Cardiac muscle cell (in vitro differentiated cells and primary cell): ENCODE measurements at regions not wholly inside any gene's neighbourhood (a gene's known extent, or its start where the extent isn't known, plus 50 kb on each side); places are given as distances from the start of the nearest gene placed in this dataset.
"Not testable (repeated sequence)": the region's sequence is repeated elsewhere in the genome, so short reads cannot be mapped to it uniquely, and the experiment has no call there.

Source experiments
- DNase-seq, 2 donors: peaks; one replicate each; pipeline versions ENCODE4 v3.0.0 to v3.0.0-alpha.2; 2010 to 2017; ENCODE audit warnings: low read depth in 1 of 2, low spot score in 1 of 2
- H3K27ac ChIP-seq: fragments of 200-600 bp; sonication (generic); 2 replicates; pipeline ENCODE4 v1.5.1; 2016
- H3K27me3 ChIP-seq: fragments of 200-600 bp; sonication (generic); 2 replicates; pipeline ENCODE4 v1.6.0; 2016; ENCODE audit warnings: control low read depth
- H3K36me3 ChIP-seq: fragments of 200-600 bp; sonication (generic); 2 replicates; pipeline ENCODE4 v1.5.1; 2016; ENCODE audit warnings: control low read depth
- H3K4me1 ChIP-seq: fragments of 200-600 bp; sonication (generic); 2 replicates; pipeline ENCODE4 v1.8.1; 2017; ENCODE audit warnings: low read depth, mild to moderate bottlenecking, mixed run types
- H3K4me3 ChIP-seq: fragments of 200-600 bp; sonication (generic); 2 replicates; pipeline ENCODE4 v1.5.1; 2016; ENCODE audit warnings: mild to moderate bottlenecking
- H3K9me3 ChIP-seq: fragments of 200-600 bp; sonication (generic); 2 replicates; pipeline ENCODE4 v1.5.1; 2017; ENCODE audit warnings: low read depth, mild to moderate bottlenecking, control low read depth
- TF ChIP-seq, protein P1 (sequence below): IDR thresholded peaks from 2 replicates; pipeline ENCODE4 v1.5.1; 2012; ENCODE audit warnings: low read depth, mild to moderate bottlenecking, low read length

DNA sequence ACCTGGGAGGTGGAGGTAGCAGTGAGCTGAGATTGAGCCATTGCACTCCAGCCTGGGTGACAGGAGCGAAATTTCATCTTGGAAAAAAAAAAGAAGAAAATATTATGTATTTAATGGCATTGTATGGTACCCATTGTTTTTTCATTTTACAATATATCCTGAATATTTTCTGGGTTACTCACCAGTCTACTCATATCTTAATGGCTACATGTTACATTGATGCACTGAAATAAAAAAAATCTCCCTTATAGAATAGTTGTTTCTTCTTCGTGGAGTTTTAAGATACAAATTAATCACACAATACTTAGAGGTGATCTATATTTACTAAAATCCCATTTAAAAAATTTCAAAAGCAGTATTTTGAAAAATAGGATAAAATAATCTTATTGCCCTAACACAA, 66.3 kb upstream of the XPO1 start:
- Histone ChIP-seq H3K4me3 (no peak overlapping the region), H3K4me1 (no peaks in the 10 kb centered on the region), H3K27me3 (no peaks in the 10 kb centered on the region), H3K27ac (no peak overlapping the region), H3K36me3 (no peaks in the 10 kb centered on the region), H3K9me3 (no peaks in the 10 kb centered on the region)
- DNase-seq = no peak
- TF ChIP-seq, protein P1, sequence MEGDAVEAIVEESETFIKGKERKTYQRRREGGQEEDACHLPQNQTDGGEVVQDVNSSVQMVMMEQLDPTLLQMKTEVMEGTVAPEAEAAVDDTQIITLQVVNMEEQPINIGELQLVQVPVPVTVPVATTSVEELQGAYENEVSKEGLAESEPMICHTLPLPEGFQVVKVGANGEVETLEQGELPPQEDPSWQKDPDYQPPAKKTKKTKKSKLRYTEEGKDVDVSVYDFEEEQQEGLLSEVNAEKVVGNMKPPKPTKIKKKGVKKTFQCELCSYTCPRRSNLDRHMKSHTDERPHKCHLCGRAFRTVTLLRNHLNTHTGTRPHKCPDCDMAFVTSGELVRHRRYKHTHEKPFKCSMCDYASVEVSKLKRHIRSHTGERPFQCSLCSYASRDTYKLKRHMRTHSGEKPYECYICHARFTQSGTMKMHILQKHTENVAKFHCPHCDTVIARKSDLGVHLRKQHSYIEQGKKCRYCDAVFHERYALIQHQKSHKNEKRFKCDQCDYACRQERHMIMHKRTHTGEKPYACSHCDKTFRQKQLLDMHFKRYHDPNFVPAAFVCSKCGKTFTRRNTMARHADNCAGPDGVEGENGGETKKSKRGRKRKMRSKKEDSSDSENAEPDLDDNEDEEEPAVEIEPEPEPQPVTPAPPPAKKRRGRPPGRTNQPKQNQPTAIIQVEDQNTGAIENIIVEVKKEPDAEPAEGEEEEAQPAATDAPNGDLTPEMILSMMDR = no peak

DNA sequence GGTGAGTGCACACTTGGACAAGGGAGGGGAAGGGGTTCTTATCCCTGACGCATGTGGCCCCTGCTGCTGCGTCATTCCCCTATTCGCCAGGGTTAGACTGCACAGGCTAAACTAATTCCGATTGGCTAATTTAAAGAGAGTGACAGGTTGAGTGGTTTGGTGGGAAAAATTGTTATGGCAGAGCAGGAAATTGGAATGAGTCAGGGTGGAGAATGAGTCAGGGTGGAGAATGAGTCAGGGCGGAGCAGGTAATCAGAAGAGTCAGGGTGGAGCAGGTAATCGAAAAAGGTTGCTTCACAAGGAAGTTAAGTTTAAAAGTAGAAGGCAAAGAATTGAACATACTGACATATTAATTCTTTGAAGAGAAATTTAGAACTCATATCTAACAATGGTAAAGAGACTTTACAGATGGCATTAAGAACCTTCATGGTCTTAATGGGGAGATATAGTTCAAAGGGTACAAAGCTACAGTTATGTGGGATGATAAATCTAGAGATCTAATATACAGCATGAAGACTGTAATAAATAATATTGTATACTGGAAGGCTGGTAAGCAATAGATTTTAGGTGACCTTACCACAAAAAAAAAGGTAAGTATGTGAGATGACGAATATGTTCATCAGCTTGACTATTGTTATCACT, 60.5 kb upstream of the XPO1 start:
- H3K36me3 ChIP-seq, H3K27ac ChIP-seq, DNase-seq: not testable (repeated sequence)

DNA sequence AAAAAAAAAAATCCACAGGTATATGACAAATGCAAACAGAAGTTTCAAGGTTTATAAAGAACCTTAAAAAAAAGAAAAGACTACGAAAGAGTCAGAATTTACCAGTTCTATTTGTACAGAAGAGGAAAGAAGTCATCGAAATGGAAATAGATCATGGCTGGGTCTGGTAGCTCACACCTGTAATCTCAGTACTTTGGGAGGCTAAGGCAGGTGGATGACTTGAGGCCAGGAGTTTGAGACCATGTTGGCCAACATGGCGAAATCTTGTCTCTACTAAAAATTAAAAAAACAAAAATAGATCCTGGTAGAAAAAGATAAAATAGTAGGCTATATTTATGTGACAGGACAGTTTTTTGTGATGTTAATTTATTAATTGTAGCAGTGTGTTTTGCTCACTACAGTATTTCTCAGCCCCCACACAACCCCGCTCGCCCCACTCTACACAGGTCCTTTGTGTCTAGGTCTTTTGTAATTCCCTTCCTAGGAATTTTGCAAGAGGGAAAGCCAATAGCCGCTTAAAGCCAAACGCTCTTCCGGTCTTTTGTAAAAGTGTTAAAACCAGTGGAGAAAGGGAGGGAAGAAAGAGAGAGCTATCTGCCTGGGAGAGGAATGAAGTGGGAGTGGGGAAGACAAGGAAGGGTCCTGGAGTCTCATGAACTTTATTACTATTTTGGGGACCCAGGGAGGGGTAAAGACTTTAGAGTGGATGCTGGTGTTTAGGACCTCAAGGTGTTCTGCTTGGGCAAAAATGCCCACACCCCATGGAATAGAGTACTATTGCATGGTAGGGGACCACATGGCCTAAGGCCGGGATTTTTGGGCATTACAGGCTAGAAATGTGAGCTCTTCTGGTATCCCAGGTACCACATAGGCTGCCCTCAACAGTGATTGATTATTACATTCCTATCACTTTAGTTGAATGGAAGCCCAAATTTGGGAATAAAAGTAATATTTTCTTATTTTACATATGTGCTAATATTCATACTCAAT, 59.4 kb upstream of the XPO1 start:
- Histone ChIP-seq H3K27ac (no peak overlapping the region), H3K9me3 (no peaks in the 10 kb centered on the region), H3K27me3 (no peaks in the 10 kb centered on the region), H3K36me3 (no peaks in the 10 kb centered on the region), H3K4me1 (no peaks in the 10 kb centered on the region), H3K4me3 (no peak overlapping the region)
- TF ChIP-seq, protein P1 = no peak
- DNase-seq = no peak

More for the DNA sequence above, 60.5 kb upstream of the XPO1 start:
- H3K27me3 ChIP-seq, H3K4me3 ChIP-seq, H3K4me1 ChIP-seq, H3K9me3 ChIP-seq: not testable (repeated sequence)

DNA sequence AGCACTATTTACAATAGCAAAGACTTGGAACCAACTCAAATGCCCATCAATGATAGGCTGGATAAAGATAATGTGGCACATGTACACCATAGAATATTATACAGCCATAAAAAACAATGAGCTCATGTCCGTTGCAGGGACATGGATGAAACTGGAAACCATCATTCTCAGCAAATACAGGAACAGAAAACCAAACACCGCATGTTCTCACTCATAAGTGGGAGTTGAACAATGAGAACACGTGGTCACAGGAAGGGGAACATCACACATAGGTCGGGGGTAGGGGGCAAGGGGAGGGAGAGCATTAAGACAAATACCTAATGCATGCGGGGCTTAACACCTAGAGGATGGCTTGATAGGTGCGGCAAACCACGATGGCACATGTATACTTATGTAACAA, 56.0 kb upstream of the XPO1 start:
- H3K36me3 ChIP-seq, DNase-seq, H3K9me3 ChIP-seq, H3K27ac ChIP-seq, H3K27me3 ChIP-seq, H3K4me3 ChIP-seq, H3K4me1 ChIP-seq: not testable (repeated sequence)

DNA sequence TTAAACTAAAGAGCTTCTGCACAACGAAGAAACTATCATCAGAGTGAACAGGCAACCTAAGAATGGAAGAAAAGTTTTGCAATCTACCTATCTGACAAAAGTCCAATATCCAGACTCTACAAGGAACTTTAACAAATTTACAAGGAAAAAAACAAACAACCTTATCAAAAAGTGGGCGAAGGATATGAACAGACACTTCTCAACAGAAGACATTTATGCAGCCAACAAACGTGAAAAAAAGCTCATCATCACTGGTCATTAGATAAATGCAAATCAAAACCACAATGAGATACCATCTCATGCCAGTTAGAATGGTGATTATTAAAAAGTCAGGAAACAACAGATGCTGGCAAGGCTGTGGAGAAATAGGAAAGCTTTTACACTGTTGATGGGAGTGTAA, 55.5 kb upstream of the XPO1 start:
- not testable (repeated sequence) for H3K36me3 ChIP-seq, H3K27ac ChIP-seq, H3K4me3 ChIP-seq, H3K27me3 ChIP-seq, H3K4me1 ChIP-seq, H3K9me3 ChIP-seq, DNase-seq

DNA sequence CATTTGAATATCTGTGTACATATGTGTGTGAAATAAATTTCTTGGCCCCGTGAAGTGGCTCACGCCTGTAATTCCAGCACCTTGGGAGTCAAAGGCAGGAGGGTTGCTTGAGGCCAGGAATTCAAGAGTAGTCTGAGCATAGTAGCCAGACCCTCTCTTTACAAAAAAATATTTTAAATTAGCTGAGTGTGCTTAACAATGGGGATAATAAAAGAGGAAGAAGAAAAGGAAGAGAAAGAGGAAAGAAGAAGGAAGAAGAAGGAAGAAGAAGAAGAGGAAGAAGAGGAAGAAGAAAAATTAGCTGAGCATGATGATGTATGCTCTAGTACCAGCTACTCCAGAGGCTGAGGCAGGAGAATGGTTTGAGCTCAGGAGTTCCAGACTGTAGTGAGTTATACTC, 52.1 kb upstream of the XPO1 start:
- no peaks in the 10 kb centered on the region for H3K9me3 ChIP-seq
- H3K27me3 ChIP-seq = no peaks in the 10 kb centered on the region
- TF ChIP-seq, protein P1 = no peak
- H3K4me1 ChIP-seq = no peaks in the 10 kb centered on the region
- H3K36me3 ChIP-seq = no peaks in the 10 kb centered on the region
- no peak overlapping the region for H3K4me3 ChIP-seq
- no peak for DNase-seq
- no peak overlapping the region for H3K27ac ChIP-seq

DNA sequence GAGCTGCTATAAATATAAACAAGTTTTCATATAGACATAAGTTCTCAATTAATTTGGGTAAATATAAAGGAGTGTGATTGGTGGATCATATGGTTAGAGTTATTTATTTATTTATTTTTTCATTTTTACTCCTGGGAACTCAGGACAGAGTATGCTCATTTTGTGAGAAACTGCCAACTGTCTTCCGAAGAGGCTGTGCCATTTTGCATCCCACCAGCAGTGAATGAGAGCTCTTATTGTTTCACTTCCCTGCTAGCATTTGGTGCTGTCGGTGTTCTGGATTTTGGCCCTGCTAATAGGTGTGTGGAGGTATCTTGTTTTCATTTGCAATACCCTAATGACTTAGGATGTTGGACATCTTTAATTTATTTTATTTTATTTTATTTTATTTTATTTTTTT, 50.4 kb upstream of the XPO1 start:
- Histone ChIP-seq H3K36me3 (no peaks in the 10 kb centered on the region), H3K9me3 (no peaks in the 10 kb centered on the region), H3K27me3 (no peaks in the 10 kb centered on the region), H3K27ac (no peak overlapping the region), H3K4me3 (no peak overlapping the region), H3K4me1 (no peaks in the 10 kb centered on the region)
- TF ChIP-seq, protein P1 = no peak
- DNase-seq = no peak
